ENCODE measurements at regions not wholly inside any gene's neighbourhood (a gene's known extent, or its start where the extent isn't known, plus 50 kb on each side); places are given as distances from the start of the nearest gene placed in this dataset.

DNA sequence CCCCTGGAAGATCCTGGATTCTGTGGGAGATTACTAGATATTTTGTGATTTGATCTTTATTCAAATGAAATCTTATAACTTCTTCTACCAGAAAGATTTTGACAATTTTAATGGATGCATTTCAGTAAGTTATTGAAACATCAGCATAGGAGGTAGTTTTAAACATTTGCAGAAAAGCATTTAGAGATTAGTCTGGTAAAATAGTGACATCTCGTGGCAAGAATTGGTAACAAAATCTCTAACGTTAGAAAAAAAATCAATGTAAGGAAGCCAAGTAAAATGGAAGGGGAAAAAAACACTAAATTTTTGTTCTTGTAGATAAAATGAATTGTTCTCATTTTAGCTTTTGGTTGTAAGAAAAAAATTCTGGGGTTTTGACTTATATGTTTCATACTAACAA, 73.3 kb downstream of the TASL start:
- DNase-seq = peak in 1 of 2 donors; percentile 46

DNA sequence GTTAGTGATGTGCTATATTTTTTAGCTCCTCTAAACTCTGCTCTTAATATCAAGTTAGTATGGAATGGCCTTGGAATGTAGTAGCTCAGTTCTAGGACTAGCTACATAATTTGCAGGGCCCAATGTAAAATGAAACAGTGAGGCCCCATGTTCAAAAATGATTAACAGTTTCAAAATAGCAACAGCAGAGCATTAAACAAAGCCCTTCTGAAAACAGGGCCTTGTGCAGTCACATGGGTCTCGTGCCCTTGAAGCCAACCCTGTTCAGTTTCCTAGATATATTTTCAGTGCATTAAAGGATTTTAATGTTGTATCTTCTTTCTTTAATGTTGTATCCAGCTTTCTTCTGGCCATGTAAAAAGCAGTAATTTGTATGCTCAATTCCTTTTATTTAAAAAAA, 82.1 kb downstream of the TASL start:
- DNase-seq = no peak

DNA sequence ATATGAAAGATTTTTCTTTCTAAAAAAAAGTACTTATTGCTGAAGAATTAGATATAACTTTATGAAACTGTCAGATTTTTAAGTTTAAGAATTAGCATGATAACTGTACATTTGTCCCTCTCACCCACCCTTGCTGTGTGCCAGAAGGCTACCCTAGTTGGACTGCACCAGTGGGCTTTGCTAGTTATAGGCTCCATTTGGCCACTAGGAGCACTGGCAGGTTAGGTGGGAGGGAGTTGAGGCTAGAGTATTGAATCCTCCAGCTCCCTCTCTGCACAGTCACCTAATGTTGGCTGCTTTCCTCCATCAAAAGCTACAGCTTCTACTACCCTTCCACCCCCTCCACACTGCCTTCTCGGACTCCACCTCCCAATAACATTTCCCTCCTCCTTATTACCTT, 84.2 kb downstream of the TASL start:
- no peak for DNase-seq

GRCh38 chrX:30489323-30489722, 88.2 kb downstream of the TASL start:
- DNase-seq = no peak

DNA sequence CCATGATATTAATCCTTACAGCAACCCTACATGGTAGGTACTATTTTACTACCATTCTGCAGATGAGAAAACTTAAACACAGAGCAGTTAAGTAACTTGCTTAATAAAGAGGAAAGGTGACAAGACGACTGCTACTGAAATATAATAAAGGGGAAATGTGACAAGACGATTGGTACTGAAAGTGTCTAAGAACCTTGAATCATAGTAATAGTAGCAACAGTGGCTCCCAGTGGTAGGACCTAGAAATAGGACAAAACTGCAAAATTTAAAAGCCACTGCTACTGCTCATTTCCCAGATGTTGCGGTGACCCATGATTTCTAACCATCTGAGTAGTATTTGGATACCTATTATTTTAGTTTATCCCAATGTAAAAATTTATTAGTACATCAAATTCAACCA, 89.5 kb downstream of the TASL start:
- DNase-seq = no peak

- no peak for DNase-seq
Observed at GRCh38 chrX:30483996-30484395, 93.6 kb downstream of the TASL start.

GRCh38 chrX:30468471-30468870, 109.1 kb downstream of the TASL start:
- DNase-seq = no peak
